Osteoblast (primary cell): ENCODE measurements at regions not wholly inside any gene's neighbourhood (a gene's known extent, or its start where the extent isn't known, plus 50 kb on each side); places are given as distances from the start of the nearest gene placed in this dataset.

Experiments used
- DNase-seq: peaks from one replicate; pipeline ENCODE4 v3.0.0; 2011; ENCODE audit warnings: low spot score, mixed read lengths; ENCODE audit not compliant: insufficient read length; ENCODE audit errors: missing footprints
- H2AFZ ChIP-seq: 2 replicates; pipeline ENCODE4 v1.6.0; 2011; ENCODE audit warnings: mild to moderate bottlenecking, low read length
- H3K27ac ChIP-seq: 2 replicates; pipeline ENCODE4 v1.5.1; 2011; ENCODE audit warnings: mild to moderate bottlenecking, low read depth, low read length, moderate library complexity
- H3K27me3 ChIP-seq: 2 replicates; pipeline ENCODE4 v1.6.0; 2012; ENCODE audit warnings: mild to moderate bottlenecking, control low read depth, inconsistent platforms, low read length, moderate library complexity; ENCODE audit not compliant: insufficient read depth
- H3K36me3 ChIP-seq: 2 replicates; pipeline ENCODE4 v1.5.1; 2011; ENCODE audit warnings: mild to moderate bottlenecking, low read length, control low read depth, moderate library complexity; ENCODE audit not compliant: insufficient read depth
- H3K4me1 ChIP-seq: 2 replicates; pipeline ENCODE4 v1.5.1; 2011; ENCODE audit warnings: mild to moderate bottlenecking, low read length, control low read depth, moderate library complexity; ENCODE audit not compliant: insufficient read depth
- H3K4me2 ChIP-seq: 2 replicates; pipeline ENCODE4 v1.6.0; 2011; ENCODE audit warnings: mild to moderate bottlenecking, low read length; ENCODE audit not compliant: insufficient read depth
- H3K4me3 ChIP-seq: fragments of 200-600 bp; sonication (generic); 3 replicates; pipeline ENCODE4 v1.5.1; 2012; ENCODE audit warnings: mild to moderate bottlenecking, low read length, inconsistent platforms; ENCODE audit not compliant: insufficient read depth
- H3K79me2 ChIP-seq: 2 replicates; pipeline ENCODE4 v1.6.0; 2012; ENCODE audit warnings: mild to moderate bottlenecking, low read length, control low read depth, inconsistent platforms; ENCODE audit not compliant: insufficient read depth
- H3K9me3 ChIP-seq: 2 replicates; pipeline ENCODE4 v1.5.1; 2011; ENCODE audit warnings: low read depth, low read length, control low read depth
- H4K20me1 ChIP-seq: 2 replicates; pipeline ENCODE4 v1.6.0; 2012; ENCODE audit warnings: mild to moderate bottlenecking, low read length, control low read depth; ENCODE audit not compliant: insufficient read depth
- CTCF ChIP-seq: IDR thresholded peaks from 2 replicates; pipeline ENCODE4 v1.5.1; 2011; ENCODE audit warnings: mild to moderate bottlenecking, low read depth, low read length, moderate library complexity; ENCODE audit errors: extremely low read depth

- H2AFZ ChIP-seq: no peak overlapping the region
- no peaks in the 10 kb centered on the region for H3K9me3 ChIP-seq
- no peaks in the 10 kb centered on the region for H3K27me3 ChIP-seq
- H4K20me1 ChIP-seq: no peaks in the 10 kb centered on the region
- H3K79me2 ChIP-seq: no peaks in the 10 kb centered on the region
- H3K4me2 ChIP-seq: peak overlapping the region; percentile 43
- H3K4me1 ChIP-seq: peaks cover 19% of the 10 kb centered on the region
- H3K36me3 ChIP-seq: no peaks in the 10 kb centered on the region
- H3K27ac ChIP-seq: no peak overlapping the region
- DNase-seq: no peak
- TF ChIP-seq CTCF: no peak
- H3K4me3 ChIP-seq: no peak overlapping the region
These were observed 193.3 kb upstream of the TTC14 start for GRCh38 chr3:180408654-180409053.

- Histone ChIP-seq H2AFZ (no peak overlapping the region), H3K4me3 (no peak overlapping the region), H3K27ac (peak overlapping the region; percentile 20), H3K36me3 (no peaks in the 10 kb centered on the region), H3K79me2 (no peaks in the 10 kb centered on the region), H3K4me1 (peaks cover 19% of the 10 kb centered on the region), H3K4me2 (no peak overlapping the region), H3K9me3 (no peaks in the 10 kb centered on the region), H3K27me3 (no peaks in the 10 kb centered on the region), H4K20me1 (no peaks in the 10 kb centered on the region)
- no peak for DNase-seq
- TF ChIP-seq CTCF: no peak
These were observed 192.8 kb upstream of the TTC14 start for GRCh38 chr3:180409170-180409569.

- Histone ChIP-seq H3K9me3 (no peaks in the 10 kb centered on the region), H4K20me1 (no peaks in the 10 kb centered on the region), H3K4me1 (peaks cover 19% of the 10 kb centered on the region), H3K27ac (peak overlapping the region; percentile 20), H3K4me2 (no peak overlapping the region), H3K27me3 (no peaks in the 10 kb centered on the region), H3K4me3 (no peak overlapping the region), H3K36me3 (no peaks in the 10 kb centered on the region), H2AFZ (peak overlapping the region; percentile 77), H3K79me2 (no peaks in the 10 kb centered on the region)
- no peak for TF ChIP-seq CTCF
- DNase-seq: no peak
These were observed 192.1 kb upstream of the TTC14 start for GRCh38 chr3:180409883-180410282.

GRCh38 chr3:180414157-180414556, 187.8 kb upstream of the TTC14 start:
- no peaks in the 10 kb centered on the region for H3K36me3 ChIP-seq
- no peak overlapping the region for H2AFZ ChIP-seq
- no peak for DNase-seq
- H3K27ac ChIP-seq: no peak overlapping the region
- H3K4me3 ChIP-seq: no peak overlapping the region
- no peaks in the 10 kb centered on the region for H4K20me1 ChIP-seq
- H3K27me3 ChIP-seq: no peaks in the 10 kb centered on the region
- H3K79me2 ChIP-seq: no peaks in the 10 kb centered on the region
- no peak for TF ChIP-seq CTCF
- H3K4me1 ChIP-seq: peaks cover 11% of the 10 kb centered on the region
- H3K4me2 ChIP-seq: no peak overlapping the region
- no peaks in the 10 kb centered on the region for H3K9me3 ChIP-seq
